GM18868 (cell line): ENCODE measurements at regions not wholly inside any gene's neighbourhood (a gene's known extent, or its start where the extent isn't known, plus 50 kb on each side); places are given as distances from the start of the nearest gene placed in this dataset.

ENCODE experiments used
- ATAC-seq: cut with Tn5 transposase; IDR thresholded peaks from one replicate; pipeline ENCODE4 v1.9.1; 2021; ENCODE audit warnings: mild to moderate bottlenecking, moderate library complexity; ENCODE audit not compliant: unreplicated experiment

DNA sequence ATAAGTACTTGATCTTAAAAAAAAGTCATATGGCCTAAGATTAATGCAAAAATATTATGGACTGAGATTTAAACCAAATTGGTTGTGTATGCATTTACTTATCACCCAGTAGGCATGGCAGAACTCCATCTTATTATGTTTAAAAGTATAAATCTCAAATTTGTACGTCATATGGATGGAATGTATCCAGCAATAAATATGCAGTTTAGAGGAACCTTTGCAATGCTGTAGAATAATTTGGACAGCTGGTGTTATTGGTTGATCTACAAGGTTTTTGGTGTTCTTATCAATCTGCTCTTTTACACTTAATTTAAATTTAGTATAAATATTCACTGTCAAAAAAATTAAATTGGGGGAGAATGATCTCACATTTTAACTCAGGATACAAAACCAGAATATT, 640.2 kb downstream of the SATB2 start:
- no peak for ATAC-seq

DNA sequence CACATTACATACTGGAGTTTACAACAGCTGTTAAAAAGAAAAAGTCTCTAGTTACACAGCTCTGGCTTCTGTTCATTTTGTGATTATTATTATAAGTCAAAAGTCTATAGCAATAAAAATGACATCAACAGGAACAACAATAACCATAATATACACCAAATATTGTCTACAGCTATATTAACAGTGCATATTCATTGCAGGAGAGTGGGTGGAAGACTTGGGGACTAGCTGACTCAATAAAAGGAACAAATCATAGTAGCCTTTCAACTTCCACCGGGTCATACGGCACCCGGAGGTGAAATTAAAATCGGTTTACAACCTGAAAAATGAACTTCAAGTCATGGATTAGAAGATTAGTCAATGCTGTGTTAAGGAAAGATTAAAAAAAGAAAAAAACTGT, 642.1 kb downstream of the SATB2 start:
- no peak for ATAC-seq

DNA sequence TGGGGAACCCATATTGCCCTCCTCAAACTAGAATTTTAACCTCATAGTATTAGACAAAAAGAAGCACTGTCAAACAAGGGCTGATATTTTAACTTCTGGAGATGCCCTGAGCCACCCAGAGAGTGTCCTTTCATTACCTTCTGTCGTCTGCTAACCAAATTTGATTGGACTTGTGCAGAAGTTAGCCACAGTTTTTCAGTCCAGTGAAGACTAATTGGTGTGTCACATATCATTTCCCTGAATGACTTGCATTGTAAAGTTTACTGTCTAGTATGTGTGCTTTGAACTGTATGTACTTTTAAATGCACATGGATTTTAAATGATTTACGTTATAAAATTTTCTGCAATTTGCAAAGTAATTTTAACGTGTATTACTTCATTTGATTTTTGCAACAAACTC, 646.5 kb downstream of the SATB2 start:
- ATAC-seq, result no peak

DNA sequence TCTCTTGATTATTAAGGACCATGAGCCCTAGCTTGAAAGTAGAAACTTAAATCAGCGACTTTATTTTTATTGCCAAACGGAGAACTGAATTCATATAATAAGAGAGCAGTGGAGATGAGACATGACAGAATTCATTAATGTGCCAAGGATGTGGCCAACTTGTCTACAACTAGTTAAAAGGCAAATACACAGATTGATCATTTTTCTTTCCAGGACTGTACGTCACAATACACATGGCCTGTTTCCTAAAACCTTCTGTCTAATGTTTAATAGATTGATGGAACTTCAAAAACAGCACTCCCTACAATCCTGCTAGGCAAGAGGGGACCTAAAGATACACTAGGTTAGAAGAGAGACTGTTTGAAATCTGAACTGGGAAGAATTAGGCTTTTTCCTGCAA, 647.8 kb downstream of the SATB2 start:
- no peak for ATAC-seq

DNA sequence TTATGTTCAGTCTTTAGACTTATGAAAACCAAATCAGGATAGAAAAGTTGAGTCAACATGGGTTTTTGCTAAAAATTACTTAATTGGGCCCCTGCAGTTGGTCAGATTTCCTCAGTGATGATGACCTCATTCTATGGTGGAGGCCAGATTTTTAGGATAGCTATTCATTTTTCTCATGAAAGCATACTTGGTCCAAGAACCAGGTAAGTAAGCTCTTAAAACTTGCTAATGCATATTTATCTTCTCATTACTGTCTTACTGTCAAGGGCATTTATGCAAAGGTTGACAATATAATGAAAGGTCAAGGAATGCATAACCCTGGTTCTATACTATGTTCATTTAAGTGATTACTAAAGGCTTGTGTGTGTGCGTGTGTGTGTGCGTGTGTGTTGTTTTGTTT, 650.6 kb downstream of the SATB2 start:
- no peak for ATAC-seq

DNA sequence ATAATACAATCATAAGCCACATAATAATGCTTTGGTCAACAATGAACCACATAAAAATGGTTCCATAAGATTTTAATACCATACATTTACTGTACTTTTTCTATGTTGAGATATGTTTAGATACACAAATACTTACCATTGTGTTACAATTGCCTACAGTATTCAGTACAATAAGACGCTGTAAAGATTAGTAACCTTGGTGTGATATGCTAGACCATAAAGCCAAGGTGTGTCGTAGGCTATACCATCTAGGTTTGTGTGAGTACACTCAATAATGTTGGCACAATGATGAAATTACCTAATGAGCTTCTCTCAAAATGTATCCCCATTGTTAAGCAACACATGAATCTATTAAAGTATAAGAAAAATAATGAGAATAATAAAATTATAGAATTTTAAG, 662.3 kb downstream of the SATB2 start:
- ATAC-seq, result no peak

DNA sequence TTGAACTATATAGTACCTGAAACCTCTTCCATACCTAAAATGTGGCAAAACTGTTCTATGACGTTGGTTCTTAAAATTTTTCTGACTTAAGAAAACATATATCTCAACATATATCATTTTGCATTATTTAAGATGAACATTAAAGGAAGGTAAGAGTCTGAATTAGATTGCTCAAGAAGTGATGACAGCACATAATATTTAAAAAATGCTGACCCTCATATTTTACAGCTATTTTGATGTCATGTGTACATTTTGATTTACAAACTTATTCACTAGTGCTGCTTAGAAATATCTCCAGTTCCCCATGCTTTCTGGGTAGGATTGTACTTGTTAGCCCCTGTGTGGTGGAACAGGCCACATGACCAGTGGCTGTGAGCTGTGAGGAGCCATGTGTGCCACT, 666.1 kb downstream of the SATB2 start:
- no peak for ATAC-seq

DNA sequence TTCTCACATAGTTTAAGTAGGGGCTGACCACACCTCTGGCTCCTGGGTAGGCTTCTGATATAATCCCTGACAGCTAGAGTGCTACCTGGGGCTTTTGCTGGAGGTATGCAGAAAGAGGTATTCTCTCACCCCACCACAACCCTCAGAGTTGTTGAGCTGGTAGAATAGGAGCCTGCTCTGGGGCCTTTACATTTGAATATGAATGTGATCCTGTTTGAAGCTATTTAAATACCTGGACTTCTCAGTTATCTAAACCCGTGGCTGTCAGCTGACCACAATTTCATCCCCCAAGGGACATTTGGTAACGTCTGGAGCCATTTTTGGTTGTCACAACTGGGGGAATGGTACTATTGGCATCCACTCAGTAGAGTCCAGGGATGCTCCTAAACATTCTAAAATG, 669.1 kb downstream of the SATB2 start:
- ATAC-seq, result no peak

DNA sequence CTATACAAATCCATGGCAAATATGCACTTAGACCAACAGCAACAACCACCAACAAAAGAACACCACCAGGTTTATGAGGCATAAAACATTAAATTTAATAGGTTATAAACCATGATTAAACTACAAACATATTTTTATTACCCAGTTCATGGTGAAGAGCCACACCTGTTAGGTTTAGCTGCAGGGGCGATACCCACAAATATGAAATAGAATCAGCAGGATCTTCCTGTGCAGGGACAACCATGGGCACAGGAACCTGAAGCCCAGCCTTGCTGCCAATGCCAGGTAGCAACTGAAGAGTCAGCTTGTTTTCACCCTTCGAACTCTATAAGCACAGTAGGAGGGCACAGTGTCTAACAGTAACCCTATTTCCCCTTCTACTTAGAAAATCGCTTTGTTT, 675.0 kb downstream of the SATB2 start:
- no peak for ATAC-seq

DNA sequence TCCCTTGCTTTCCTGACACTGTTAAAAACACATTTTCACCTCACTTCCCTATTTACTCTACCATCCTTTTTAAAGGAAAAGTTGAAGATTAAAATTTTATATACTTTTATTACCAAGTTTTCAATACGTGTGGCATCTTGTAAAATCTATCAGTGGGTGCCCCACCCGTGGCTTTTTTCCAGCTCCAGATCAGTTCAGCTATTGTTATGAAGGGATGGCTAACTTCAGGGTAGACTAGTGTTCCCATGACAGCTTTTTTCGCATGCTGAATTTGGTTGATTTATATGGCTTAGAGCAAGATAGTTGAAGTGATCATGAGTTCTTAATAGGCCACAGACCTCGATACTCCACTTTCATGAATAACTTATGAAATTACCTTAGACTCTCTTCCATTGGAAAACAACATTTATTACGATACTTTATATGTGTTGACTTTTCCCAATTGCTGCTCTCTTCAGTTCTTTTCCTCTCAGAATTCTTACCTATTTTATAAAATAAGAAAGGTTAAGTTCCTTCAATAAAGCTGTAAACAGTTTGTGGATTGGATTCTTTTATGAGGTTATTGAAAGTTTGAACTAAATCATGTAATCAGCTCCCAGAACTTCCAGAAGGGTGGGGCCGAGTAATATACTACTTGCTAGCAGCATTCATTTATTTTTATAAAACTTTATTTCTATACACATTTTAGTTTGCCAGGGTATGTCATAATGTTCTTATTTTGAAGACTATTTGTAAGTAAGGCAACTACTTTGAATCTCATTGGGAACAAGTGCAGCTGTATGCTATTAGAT, 680.9 kb downstream of the SATB2 start:
- ATAC-seq, result no peak

DNA sequence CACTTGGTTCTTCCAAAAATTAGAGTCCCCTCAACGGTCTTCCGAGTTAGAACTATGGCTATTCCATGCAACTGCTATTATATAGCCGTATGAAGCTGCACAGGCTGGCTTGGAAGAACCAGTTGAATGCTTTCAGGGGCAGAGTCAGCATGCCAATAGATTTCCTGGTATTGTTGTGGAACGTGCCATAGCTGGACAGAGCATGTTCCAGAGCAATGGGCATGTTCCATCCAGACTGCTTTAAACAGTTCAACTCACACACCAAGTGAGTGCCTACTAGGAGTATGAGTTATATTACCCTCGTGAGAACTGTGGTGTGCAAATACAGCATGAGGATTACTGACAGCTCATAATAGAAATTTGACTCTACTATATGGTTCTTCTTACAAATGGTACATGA, 682.0 kb downstream of the SATB2 start:
- ATAC-seq, result no peak

DNA sequence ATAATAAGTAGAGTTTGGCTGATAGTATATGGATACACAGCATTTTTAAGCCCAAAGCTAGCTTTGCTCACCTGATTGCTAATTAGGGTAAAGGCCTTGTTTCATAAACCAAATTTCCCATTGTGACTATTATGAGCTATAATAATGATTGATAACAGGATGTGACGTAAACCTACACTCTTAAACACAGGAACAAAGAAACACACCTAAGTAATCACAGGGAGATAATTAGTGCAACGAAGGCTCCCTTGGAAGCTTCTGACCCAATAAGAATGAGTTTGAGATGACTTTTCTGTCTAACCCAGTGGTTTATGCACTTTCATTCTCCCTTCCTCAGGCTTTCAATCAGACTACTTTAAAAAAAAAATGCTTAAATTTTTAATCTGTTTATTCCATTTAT, 683.2 kb downstream of the SATB2 start:
- ATAC-seq, result no peak

DNA sequence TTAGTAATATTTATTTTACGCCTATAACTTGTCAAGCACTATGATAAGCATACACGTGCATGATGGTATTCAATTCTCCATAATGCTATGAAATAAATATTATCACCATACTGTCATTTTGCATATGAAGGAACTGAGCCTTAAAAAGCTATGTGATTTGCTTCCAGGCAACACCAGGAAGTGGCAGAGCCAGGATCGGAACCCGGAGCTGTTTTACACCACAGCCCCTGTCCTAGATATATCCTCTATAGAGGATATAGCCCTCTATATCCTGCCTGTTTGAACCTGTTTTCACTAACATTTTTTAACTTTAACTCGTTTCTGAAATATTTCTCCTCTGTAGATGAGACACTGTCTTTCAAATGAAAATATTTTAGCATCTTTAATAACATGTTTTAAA, 690.0 kb downstream of the SATB2 start:
- ATAC-seq, result no peak

DNA sequence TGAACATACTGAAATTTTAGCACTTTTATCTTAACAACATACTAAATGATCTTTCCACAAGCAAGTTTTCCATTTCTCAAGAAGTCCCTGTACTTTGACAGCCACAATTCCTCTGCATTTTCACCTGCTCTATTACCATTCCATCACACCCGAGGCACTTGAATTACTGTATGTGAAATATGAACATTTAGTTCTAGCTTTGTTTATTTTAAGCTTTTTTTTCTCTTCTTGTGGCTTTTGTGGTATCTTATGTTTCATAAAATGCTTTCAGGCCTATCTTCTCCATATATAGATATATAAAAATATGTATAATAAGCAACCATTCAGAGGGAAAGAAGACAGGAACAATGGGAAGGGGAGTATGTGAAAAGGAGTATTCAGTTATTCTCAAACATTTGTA, 693.9 kb downstream of the SATB2 start:
- ATAC-seq, result no peak

DNA sequence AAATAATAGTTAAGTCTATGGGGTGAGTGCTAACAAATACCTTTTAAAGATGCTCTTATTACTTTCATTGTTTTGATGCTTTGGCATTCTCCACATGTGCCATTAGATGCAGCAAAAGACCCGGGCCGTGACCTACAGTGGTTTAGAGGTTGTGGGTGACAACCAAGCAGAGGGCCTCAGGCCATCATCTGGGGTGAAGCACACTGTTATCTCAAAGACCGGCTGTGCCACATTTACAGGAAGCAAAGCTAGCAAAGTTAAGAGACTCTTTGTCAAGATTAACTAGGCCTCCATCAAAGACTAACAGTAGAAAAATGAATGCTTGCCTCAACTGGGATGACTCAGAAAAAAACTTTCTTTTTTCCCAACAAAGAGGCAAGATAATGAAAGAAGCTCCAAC, 695.3 kb downstream of the SATB2 start:
- ATAC-seq, result no peak

DNA sequence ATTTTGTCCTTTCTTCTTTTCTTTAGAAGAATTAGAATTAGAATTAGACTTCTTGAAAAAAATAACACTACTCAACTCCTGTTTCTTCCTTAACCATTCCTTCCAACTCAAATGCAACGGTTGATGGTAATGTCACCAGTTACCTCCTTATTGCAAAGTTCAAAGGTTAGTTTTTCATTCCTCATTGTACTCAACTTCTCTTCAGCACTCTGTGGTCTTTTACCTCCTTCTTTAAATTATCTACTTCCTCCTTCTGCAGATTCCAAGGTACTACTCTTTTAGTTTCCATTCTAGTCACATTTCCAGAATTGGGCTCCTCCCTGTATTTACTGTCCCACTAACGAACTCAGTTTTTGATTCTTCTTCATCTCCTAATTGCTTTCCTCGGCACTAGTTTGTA, 700.7 kb downstream of the SATB2 start:
- no peak for ATAC-seq

DNA sequence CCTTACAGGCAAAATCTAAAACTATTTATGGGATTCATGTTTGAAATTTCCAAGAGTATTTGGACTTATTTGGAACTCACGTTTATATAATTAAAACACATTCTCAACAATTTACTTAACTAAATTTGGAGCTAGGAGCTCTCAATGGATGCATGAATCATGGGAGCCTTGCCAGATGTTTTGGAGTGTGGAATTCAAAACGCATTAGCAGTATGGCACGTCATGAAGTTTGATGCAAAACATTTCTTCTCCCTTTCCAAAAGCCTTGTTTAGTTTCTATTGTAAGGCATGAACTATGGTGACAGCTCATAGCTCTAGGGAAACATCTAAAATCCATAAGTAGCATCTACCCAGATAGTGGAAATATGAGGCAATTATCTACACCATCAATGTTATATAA, 701.6 kb downstream of the SATB2 start:
- no peak for ATAC-seq

DNA sequence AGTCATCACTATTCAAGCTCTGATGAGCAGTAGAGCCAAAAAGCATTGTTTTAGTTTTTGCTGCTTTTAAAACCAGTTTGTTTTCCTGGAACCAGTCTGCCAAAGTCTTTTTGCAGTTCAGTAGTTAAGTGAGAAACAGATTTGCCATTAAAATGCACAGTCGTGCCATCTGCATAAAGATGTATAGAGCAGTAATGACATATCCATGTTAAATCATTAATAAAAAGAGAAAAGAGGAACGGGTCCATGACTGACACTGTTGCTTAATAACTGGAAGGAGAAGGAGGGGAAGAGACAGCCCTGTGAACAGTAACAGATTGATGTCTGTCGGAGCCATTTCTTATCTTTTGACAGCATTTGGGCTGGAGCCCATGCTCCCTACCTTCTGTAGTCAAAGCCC, 704.6 kb downstream of the SATB2 start:
- no peak for ATAC-seq

DNA sequence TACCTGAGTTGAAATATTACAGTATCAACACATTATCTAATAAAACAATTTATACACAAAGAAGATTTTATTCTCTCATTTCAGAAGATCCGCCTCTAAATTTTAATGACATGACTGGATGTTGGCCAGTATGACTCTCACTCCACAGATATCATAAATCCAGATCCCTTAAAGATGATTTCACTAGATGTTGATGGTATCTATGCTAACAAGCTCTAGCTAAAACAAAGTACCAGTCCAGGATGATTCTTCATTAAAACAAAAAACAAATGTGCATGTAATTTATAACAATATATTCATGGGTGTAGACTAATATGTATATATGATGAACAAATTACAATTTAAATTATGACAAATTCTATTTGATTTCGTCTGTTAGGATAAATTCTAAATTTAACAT, 708.4 kb downstream of the SATB2 start:
- ATAC-seq, result no peak

DNA sequence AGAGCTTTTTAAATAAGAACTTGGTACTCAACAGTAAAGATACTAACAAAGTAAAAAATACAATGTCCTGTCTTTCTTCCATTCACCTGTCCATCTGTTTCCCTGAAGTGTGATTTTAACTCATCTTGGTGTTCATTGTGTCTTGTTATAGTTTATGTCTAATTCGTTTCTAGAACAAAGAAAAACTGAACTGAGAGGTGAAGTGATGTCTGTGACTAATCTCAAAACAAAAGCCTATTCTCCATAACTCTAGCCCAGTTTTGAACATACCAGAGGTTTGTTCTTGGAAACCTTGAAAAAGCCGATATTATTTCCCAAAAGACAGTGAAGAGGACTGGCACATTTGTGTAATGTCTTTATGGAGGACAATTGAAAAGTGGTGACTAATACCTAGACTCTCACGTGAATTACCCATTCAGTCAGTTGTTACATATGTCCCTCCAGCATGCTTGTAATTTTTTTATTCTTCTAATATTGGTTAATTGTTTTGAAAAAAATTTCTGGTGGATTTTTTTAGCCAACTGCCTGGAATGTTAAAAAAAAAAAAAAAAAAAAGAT, 725.8 kb downstream of the SATB2 start:
- peak; percentile 74 for ATAC-seq

DNA sequence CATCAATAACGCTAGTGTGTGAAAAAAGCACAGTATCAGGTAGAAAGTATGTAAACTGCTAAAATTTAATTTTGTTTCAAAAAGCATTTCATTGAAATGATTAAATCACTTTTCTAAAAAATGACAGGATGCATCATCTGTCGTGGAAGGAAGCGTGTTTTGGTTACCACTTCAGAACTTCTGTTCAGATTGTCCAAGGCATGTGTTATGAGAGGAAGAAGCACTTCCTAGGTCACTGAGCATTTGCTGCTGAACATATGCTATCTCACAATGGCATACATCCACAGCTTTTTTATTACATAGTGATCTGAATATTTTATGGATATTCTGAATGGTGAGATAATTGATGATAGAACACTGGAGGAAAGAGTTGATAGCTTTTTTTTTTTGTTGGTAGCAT, 737.5 kb downstream of the SATB2 start:
- ATAC-seq, result no peak

DNA sequence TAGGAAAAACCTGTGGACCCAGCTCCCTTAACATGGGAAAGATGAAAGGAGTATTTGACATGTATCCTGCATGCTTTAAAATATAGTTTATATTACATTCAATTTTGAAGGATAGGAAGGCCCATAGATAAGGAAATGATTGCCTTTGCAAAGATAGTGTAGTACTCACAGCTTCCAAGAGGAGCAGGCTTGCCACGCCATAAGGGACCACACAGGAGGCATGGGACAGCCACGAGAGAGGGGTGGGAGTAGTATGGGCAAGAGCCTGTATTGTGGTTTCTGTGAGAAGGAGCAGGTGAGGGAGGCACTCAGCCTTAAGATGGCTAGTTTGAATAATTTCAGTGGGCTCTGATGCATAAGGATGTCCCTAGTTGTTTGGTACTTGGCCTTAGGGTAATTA, 740.3 kb downstream of the SATB2 start:
- ATAC-seq, result no peak

DNA sequence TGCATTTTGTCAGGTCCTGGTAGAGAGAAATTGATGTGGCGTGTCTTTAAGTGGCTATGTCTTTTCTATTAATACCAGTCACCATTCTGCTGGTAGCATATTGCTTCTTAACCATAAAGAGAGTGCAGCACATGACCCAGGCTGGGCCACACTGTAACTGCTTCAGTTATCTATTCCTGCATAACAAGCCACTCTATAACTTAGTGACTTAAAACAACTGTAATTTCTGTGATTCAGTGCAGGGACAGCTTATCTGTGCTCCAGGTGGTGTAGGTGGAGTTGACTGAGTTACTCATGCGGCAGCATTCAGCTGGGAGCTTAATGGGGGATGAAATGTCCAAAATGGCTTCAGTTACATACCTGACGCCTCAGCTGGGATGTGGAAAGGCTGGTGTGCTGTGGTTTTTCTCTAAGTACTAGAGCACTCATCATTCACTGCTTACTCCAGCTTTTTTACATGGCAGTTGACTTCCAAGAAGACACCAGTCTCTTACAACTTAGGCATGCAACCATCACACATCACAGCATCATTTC, 742.4 kb downstream of the SATB2 start:
- ATAC-seq, result no peak
